Lung microvascular endothelial cell (primary cell): ENCODE measurements at regions not wholly inside any gene's neighbourhood (a gene's known extent, or its start where the extent isn't known, plus 50 kb on each side); places are given as distances from the start of the nearest gene placed in this dataset.

Experiments used
- DNase-seq, 2 donors: peaks; one replicate each; pipeline versions ENCODE4 v3.0.0 to v3.0.0-alpha.2; 2010; ENCODE audit warnings: low read depth in 2 of 2

DNA sequence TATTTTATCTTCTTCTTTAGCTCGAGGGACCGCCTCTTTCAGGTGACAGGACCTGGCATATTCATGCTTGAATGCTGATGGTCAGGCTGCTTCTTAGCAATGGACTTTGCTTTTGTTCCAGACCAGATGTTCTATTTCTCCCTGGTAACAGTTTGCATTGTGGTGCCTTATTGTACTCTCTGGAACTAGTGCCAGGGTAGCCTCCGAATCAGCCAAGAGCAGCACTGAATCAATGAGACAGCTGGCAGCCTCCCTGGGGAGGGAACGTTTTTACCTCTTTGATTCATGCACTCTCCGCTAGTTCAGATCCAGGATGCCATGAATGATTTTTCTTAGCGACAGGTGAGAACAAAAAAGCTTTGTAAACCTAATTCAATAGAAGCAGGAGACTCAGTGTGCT, 54.1 kb upstream of the NXPH1 start:
- DNase-seq, result no peak

DNA sequence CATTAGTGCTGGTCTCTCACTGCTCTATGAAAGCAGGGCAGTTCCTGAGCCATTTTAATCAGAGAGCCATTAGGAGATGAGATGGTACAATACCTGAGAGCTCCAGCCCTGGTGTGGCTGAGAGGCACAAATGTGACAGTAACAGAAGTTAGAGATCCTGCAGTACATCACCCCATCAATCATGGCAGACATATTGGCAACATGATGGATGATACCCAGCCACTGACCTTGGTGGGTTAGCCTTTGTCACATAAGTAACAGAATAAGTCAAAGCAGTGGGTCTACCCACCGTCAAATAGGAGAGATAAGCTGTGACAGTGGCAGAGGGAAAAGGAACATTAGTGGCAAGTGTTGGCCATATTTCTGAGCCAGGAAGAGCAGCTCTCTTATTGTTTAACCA, 53.3 kb upstream of the NXPH1 start:
- DNase-seq, result no peak

DNA sequence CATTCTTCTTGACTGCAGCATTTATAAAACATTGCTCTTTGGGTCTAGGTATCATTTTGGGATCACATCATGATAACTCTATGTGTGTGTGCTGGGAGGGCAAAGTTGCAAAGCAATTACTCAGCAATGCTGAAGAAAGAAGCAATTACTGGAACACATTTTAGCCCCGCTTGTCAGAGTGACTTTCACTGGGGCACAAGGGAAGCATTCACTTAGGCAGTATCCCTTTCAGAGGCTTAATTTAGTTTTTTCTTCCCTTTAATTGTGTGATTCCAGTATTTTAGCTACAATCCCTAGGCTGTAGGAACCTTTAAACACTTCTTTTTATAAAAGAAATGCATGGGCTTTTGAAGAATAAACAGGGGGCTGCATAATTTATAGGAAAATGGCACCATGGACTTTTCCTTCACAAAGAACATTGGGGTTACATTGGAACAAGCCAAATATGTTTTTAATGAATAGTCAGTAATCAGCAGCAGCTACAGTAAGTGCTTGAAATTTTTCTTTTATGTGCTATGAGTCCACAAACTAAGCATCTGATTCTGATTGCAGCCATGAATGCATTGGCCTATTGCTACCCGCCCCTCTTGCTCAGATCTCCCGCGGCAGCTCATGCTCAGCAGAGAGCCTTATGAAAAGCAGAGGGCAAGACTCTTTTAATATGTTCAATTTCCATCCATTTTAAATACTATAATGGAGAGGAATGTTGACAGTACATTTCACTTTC, 51.2 kb upstream of the NXPH1 start:
- no peak for DNase-seq
